Activated T-cell treated with anti-CD3 and anti-CD28 coated beads, Interleukin-2, amount 50 U/mL, for 72 hours (primary cell): ENCODE measurements at regions not wholly inside any gene's neighbourhood (a gene's known extent, or its start where the extent isn't known, plus 50 kb on each side); places are given as distances from the start of the nearest gene placed in this dataset.

Source experiments
- ATAC-seq, 2 donors: fragments of 150-1000 bp; cut with Tn5 transposase; replicated peaks in 1 of 2; 2 replicates each; pipeline ENCODE4 v1.10.0; 2021; ENCODE audit warnings: moderate library complexity in 2 of 2, mild to moderate bottlenecking in 1 of 2
- DNase-seq, 2 donors: peaks; one replicate each; pipeline ENCODE4 v3.0.0; 2021 to 2022; ENCODE audit warnings: mixed read lengths in 1 of 2
- H3K27ac Mint-ChIP-seq: one replicate; pipeline ENCODE4 v1.8.0; 2022; ENCODE audit warnings: mild to moderate bottlenecking, moderate library complexity, mixed read lengths
- H3K27me3 Mint-ChIP-seq: one replicate; pipeline ENCODE4 v1.8.0; 2022; ENCODE audit warnings: low read depth, mixed read lengths
- H3K36me3 Mint-ChIP-seq, 2 donors: one replicate each; pipeline ENCODE4 v1.8.0; 2022; ENCODE audit warnings: mixed read lengths in 2 of 2, mild to moderate bottlenecking in 1 of 2; ENCODE audit not compliant: insufficient read depth in 2 of 2
- H3K4me1 Mint-ChIP-seq: one replicate; pipeline ENCODE4 v1.8.0; 2022; ENCODE audit warnings: low read depth, mixed read lengths
- H3K4me3 Mint-ChIP-seq, 2 donors: one replicate each; pipeline ENCODE4 v1.8.0; 2022; ENCODE audit warnings: mild to moderate bottlenecking in 2 of 2, mixed read lengths in 2 of 2, moderate library complexity in 2 of 2
- H3K9me3 Mint-ChIP-seq, 2 donors: one replicate each; pipeline ENCODE4 v1.8.0; 2022; ENCODE audit warnings: mixed read lengths in 2 of 2

DNA sequence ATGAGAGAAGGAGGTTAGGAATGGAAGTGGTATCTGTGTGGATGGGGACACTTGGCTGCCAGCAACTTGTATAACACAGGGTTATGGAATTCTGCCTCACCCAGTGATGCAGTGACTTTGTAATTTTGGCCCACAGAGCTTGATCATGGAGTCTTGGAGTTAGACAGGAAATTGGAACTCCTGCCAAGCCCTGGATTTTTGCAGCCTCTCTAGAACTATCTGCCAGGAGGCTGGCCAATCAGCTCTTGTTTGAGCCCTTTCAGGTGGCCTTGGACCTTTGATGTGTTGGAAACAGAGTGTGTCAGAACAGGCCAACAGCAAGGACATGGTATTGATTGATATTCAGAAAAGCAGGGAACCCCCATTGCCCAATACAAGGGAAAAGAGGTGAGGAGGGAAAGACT lies 157.7 kb upstream of the GGTLC1 start:
- no peak overlapping the region for H3K4me3 Mint-ChIP-seq
- H3K27ac Mint-ChIP-seq, result no peak overlapping the region
- H3K27me3 Mint-ChIP-seq, result peaks cover 20% of the 10 kb centered on the region
- no peak for DNase-seq
- peaks cover 15% of the 10 kb centered on the region for H3K4me1 Mint-ChIP-seq
- H3K9me3 Mint-ChIP-seq, result peaks cover 0 to 6% of the 10 kb centered on the region in 2 donors
- H3K36me3 Mint-ChIP-seq, result peaks cover 0 to 3% of the 10 kb centered on the region in 2 donors
- no peak for ATAC-seq

DNA sequence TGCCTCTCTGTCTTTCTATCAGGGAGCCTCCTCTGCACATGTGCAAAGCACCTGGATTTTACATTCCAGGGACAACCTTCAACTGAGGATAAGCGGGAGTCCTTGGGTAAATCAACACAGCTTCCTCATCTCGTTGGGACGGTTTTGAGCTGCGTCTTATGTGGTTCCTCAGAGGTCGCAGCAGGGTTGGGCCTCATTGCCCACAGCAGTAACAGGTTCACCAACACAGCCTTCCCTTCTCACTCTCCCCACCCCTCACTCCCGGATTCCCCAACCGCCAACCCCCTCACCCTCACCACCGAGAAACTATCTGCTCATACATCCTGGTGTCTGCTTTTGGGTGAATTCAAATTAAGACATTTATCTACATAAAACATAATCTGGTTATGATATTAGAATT lies 155.8 kb upstream of the GGTLC1 start:
- DNase-seq (no peak), ATAC-seq (no peak)
- Mint-ChIP-seq H3K36me3 (peaks cover 0 to 3% of the 10 kb centered on the region in 2 donors), H3K9me3 (peaks cover 0 to 7% of the 10 kb centered on the region in 2 donors), H3K4me3 (no peak overlapping the region), H3K27me3 (peaks cover 20% of the 10 kb centered on the region), H3K4me1 (peaks cover 15% of the 10 kb centered on the region), H3K27ac (no peak overlapping the region)

DNA sequence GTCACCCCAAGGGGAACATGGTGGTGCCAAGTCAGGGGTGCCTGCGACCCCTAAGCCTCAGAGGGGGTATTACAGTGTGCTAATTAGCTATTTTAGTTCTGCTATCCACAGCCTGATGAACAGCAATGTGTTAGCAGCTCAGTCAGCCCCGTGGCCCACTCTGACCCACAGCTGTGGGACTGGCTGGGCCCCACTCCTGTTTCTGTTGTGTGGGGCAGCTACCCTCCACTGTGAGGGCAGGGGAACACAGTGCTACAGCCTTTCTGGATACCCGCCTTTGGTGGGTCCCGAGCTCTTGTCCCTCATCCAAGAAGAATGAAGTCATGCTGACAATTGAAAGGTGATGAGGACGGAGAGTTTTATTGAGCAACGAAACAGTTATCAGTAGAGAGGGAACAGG lies 152.5 kb upstream of the GGTLC1 start:
- H3K4me1 Mint-ChIP-seq, result no peaks in the 10 kb centered on the region
- no peak overlapping the region for H3K4me3 Mint-ChIP-seq
- peaks cover 2% of the 10 kb centered on the region for H3K27me3 Mint-ChIP-seq

DNA sequence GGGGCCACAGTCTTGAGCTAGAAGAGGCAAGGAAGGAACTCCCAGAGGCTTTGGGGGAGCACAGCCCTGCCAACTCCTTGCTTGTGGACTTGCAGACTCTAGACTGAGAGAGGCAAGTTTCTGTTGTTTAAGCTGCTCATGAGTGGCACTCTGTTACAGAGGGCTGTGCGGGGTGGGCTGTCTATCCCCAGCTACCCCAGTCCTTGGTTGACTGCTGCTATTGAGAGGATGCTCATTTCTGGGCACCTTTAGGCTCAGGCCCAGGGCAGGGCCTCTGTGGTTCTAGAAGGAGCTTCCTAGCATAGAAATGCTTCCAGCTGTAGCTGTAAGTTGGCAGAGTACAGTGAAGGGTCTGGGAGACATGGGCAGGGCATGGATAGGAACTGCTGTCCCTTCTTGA lies 151.3 kb upstream of the GGTLC1 start:
- Mint-ChIP-seq H3K4me3 (no peak overlapping the region), H3K9me3 (peaks cover 0 to 4% of the 10 kb centered on the region in 2 donors), H3K27ac (no peak overlapping the region), H3K27me3 (no peaks in the 10 kb centered on the region), H3K4me1 (no peaks in the 10 kb centered on the region), H3K36me3 (peaks cover 0 to 2% of the 10 kb centered on the region in 2 donors)
- no peak for DNase-seq
- no peak for ATAC-seq

More for the DNA sequence above, 152.5 kb upstream of the GGTLC1 start:
- Mint-ChIP-seq H3K36me3 (peaks cover 0 to 2% of the 10 kb centered on the region in 2 donors), H3K27ac (no peak overlapping the region), H3K9me3 (peaks cover 0 to 4% of the 10 kb centered on the region in 2 donors)
- ATAC-seq (no peak), DNase-seq (no peak)

GRCh38 chr20:24138951-24139350 lies 150.4 kb upstream of the GGTLC1 start:
- no peak overlapping the region for H3K4me3 Mint-ChIP-seq
- peaks cover 0 to 4% of the 10 kb centered on the region in 2 donors for H3K9me3 Mint-ChIP-seq
- H3K27ac Mint-ChIP-seq, result no peak overlapping the region
- H3K4me1 Mint-ChIP-seq, result no peaks in the 10 kb centered on the region
- no peak for ATAC-seq
- H3K36me3 Mint-ChIP-seq, result peaks cover 0 to 2% of the 10 kb centered on the region in 2 donors
- no peaks in the 10 kb centered on the region for H3K27me3 Mint-ChIP-seq
- DNase-seq, result no peak

DNA sequence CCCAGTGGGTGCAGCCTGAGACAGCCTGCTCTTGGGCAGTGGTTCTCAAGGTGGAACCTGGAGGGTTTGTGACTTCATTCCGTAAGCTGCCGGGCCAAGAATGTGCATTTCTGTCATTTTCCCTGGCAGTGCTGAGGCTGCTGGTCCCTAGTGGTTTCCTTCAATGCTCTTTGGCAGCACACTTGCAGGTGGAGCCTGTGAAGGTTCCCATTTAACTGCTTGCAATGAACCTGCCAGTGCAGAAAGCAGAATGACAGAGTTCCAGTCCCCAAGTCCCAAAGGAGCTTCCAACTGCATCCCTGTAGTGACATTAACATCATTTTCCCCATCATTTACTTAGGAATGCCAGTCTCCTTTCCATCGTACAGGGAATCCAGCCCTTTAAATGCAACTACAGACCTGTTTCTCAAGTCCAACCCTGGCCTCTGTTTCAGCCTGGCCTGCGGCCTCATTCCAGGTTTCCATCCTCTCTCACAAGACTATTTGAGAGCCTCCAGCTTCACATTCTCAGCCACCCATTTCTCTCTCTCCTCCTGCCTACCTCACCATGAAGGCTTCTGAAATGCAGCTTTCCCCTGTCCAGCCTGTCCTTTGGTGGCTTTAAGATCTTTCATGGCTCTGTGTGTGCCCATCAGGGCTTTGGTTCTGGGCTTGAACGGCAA lies 149.7 kb upstream of the GGTLC1 start:
- Mint-ChIP-seq H3K27me3 (no peaks in the 10 kb centered on the region), H3K27ac (no peak overlapping the region), H3K4me3 (no peak overlapping the region), H3K4me1 (no peaks in the 10 kb centered on the region), H3K9me3 (peaks cover 0 to 4% of the 10 kb centered on the region in 2 donors), H3K36me3 (peaks cover 0 to 2% of the 10 kb centered on the region in 2 donors)
- ATAC-seq (no peak), DNase-seq (no peak)

DNA sequence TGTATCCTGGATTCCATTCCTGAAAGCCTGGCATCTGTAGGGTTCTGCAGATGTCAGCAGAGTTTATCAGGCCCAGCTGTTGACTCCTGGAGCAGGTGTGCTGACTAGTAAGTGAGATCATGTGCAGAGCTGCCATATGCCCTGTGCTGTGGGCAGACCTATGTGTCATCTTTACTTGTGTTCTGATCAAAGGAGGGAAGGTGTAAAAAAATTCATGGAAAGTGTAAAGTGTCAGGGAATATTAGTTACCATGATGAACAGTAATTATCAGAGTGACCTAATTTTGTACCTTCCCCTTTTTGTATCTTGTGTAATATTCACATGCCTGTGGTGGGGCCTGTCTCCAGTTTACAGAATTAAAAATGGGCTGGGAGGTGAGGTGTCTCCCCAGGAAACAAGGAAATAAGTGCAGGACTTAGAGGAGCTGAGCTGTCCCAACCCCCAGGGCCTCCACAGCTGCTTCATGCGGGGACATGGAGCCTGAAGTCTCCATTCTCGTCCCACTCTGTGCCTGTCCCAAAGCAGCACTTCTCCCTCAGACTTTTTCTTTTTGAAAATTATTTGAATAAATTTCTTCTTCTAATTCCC lies 148.2 kb upstream of the GGTLC1 start:
- Mint-ChIP-seq H3K36me3 (peaks cover 0 to 2% of the 10 kb centered on the region in 2 donors), H3K27me3 (no peaks in the 10 kb centered on the region), H3K4me3 (no peak overlapping the region), H3K9me3 (peaks cover under 1 to 3% of the 10 kb centered on the region in 2 donors), H3K4me1 (peaks cover 3% of the 10 kb centered on the region), H3K27ac (no peak overlapping the region)
- DNase-seq (no peak), ATAC-seq (no peak)

- Mint-ChIP-seq H3K36me3 (no peaks in the 10 kb centered on the region), H3K4me1 (peaks cover 6% of the 10 kb centered on the region), H3K27ac (no peak overlapping the region), H3K9me3 (peaks cover 3% of the 10 kb centered on the region in 2 donors), H3K27me3 (no peaks in the 10 kb centered on the region), H3K4me3 (no peak overlapping the region)
- DNase-seq, result no peak
- peak in 1 of 2 donors; percentile 13 for ATAC-seq
Measured at GRCh38 chr20:24135781-24136180, 147.2 kb upstream of the GGTLC1 start.

- ATAC-seq, result no peak
- no peak for DNase-seq
- Mint-ChIP-seq H3K27ac (no peak overlapping the region), H3K36me3 (no peaks in the 10 kb centered on the region), H3K4me3 (no peak overlapping the region), H3K9me3 (peaks cover 3% of the 10 kb centered on the region in 2 donors), H3K4me1 (peaks cover 6% of the 10 kb centered on the region), H3K27me3 (no peaks in the 10 kb centered on the region)
Measured at GRCh38 chr20:24134930-24135329, 146.4 kb upstream of the GGTLC1 start.

GRCh38 chr20:24134284-24134683 lies 145.7 kb upstream of the GGTLC1 start:
- no peak overlapping the region for H3K4me3 Mint-ChIP-seq
- DNase-seq, result no peak
- H3K27ac Mint-ChIP-seq, result no peak overlapping the region
- no peaks in the 10 kb centered on the region for H3K36me3 Mint-ChIP-seq
- H3K9me3 Mint-ChIP-seq, result peaks cover 3% of the 10 kb centered on the region in 2 donors
- ATAC-seq, result no peak
- no peaks in the 10 kb centered on the region for H3K27me3 Mint-ChIP-seq
- peaks cover 6% of the 10 kb centered on the region for H3K4me1 Mint-ChIP-seq

DNA sequence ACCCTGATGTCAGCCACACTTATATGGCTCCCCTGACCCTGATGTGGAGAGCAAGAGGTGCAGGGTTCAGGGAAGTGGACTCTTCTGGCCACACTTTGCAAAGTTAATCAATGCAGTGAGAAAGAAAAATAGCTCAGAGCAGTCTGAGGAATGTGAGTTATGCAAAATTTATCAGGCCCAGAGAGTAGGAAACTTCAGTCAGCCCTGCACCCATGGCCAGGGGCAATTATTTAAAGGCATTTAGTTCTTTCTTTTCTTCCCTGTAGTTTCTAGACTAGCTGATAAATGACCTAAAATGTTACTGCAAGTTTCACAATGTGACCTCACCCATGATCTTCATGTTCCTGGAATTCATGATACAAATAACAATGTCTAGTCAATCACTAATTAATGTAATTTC lies 143.7 kb upstream of the GGTLC1 start:
- no peak for DNase-seq
- Mint-ChIP-seq H3K9me3 (peaks cover 3% of the 10 kb centered on the region in 2 donors), H3K4me3 (no peak overlapping the region), H3K4me1 (peaks cover 6% of the 10 kb centered on the region), H3K27ac (peak overlapping the region; percentile 3), H3K27me3 (peaks cover 6% of the 10 kb centered on the region), H3K36me3 (no peaks in the 10 kb centered on the region)
- no peak for ATAC-seq

DNA sequence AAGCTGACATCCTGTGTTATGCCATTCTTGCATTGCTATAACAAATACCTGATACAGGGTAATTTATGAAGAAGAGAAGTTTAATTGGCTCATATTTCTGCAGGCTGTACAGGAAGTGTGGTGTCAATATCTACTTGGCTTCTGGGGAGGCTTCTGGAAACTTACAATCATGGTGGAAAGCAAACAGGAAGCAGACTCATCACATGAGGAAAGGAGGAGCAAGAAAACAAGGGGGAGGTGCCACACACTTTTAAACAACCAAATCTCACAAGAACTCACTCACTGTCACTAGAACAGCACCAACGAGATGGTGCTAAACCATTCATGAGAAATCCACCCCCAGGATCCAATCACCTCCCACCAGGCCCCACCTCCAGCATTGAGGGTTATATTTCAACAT lies 143.1 kb upstream of the GGTLC1 start:
- DNase-seq (no peak), ATAC-seq (peak in 1 of 2 donors; percentile 19)
- Mint-ChIP-seq H3K27me3 (peaks cover 6% of the 10 kb centered on the region), H3K27ac (peak overlapping the region; percentile 20), H3K9me3 (peaks cover 3% of the 10 kb centered on the region in 2 donors), H3K36me3 (no peaks in the 10 kb centered on the region), H3K4me3 (no peak overlapping the region), H3K4me1 (peaks cover 6% of the 10 kb centered on the region)

- no peak overlapping the region for H3K4me3 Mint-ChIP-seq
- H3K4me1 Mint-ChIP-seq, result peaks cover 6% of the 10 kb centered on the region
- DNase-seq (no peak), ATAC-seq (no peak)
- H3K36me3 Mint-ChIP-seq, result no peaks in the 10 kb centered on the region
- peaks cover 6% of the 10 kb centered on the region for H3K27me3 Mint-ChIP-seq
- H3K27ac Mint-ChIP-seq, result no peak overlapping the region
- H3K9me3 Mint-ChIP-seq, result peaks cover 3% of the 10 kb centered on the region in 2 donors
Measured at GRCh38 chr20:24131281-24131680, 142.7 kb upstream of the GGTLC1 start.

DNA sequence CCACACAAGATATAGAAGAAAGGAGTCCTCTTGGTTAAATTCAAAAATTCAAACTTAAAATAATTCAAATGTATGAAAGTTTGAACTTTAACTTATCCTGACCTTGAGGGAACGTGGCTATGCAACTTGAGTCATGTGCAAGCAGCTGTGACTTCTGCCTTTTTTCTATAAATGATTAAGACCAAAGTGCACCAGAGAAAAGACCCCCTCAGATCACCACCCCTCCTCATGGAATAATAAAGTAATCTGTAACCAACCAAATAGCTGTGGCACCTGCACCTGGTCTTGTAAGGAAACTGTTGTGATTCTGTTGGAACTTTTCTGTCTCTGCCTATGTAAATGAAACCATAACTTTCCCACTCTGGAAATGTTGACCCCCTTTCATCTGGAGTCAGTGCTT lies 141.1 kb upstream of the GGTLC1 start:
- DNase-seq (no peak), ATAC-seq (no peak)
- Mint-ChIP-seq H3K4me1 (peaks cover 6% of the 10 kb centered on the region), H3K27ac (no peak overlapping the region), H3K4me3 (no peak overlapping the region), H3K36me3 (no peaks in the 10 kb centered on the region), H3K27me3 (peaks cover 6% of the 10 kb centered on the region), H3K9me3 (peaks cover 3% of the 10 kb centered on the region in 2 donors)
